NCI-H82 treated with DMSO at 0.1 percent for 48 hours (cell line): ENCODE measurements at regions not wholly inside any gene's neighbourhood (a gene's known extent, or its start where the extent isn't known, plus 50 kb on each side); places are given as distances from the start of the nearest gene placed in this dataset.
"Not testable (repeated sequence)": the region's sequence is repeated elsewhere in the genome, so short reads cannot be mapped to it uniquely, and the experiment has no call there.

Source experiments
- DNase-seq: peaks from one replicate; lab custom pipeline; 2025; ENCODE audit not compliant: unreplicated experiment; lab: John Stamatoyannopoulos, UW

DNA sequence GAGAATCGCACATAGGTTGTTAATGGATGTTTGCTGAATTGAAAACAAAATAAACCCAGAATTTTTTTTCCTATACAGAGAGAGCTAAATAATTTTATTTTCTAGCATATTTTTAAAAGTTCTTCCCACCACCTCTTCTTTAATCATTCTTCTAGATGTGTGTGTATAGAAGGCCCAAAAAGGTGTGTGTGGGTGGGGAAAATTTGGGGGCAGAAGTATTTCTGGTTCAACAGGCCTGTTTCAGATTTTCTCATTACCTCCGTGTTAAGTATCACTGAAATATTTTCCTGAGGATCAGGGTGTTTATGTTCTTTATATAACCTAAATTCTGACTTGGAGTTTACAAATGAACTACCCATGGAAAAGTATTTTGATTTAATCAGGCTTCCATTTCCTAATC is 144.2 kb upstream of the ZNF804B start:
- DNase-seq = no peak

DNA sequence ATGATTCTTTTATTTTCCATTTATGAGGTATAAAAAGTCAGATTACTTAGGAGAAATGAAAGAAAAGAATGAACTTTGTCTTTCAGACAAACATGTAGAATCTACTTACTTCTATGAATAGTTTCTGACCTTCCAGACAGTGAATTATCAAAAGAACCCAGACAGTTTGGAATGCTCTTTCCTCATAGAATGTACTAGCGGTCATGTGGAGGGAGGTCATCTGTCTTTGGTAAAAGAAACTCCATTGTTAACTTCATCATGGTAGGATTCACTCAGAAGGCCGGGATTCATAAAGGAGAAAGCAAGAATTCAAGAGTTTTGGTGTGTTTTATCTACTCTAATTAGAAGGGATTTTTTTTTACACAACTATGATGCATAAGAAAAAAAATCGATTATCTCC is 144.8 kb upstream of the ZNF804B start:
- no peak for DNase-seq

DNA sequence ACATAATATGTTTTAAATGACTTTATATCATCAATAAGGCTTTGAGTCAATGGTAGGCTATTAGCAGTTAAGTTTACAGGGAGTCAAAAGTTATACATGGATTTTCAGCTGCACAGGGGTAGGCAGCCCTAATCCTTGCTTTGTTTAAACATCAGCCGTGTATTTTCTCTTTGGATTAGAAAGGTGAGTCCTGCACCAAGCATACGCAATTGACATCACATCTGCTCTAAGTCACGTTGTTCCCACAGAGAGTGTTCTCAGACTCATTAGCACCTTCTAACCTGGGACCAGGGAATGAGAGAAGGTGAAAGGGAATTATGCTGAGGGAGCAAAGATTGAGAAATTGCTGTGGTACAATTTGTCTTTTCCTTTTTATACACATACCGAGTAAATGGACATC is 148.6 kb upstream of the ZNF804B start:
- no peak for DNase-seq

DNA sequence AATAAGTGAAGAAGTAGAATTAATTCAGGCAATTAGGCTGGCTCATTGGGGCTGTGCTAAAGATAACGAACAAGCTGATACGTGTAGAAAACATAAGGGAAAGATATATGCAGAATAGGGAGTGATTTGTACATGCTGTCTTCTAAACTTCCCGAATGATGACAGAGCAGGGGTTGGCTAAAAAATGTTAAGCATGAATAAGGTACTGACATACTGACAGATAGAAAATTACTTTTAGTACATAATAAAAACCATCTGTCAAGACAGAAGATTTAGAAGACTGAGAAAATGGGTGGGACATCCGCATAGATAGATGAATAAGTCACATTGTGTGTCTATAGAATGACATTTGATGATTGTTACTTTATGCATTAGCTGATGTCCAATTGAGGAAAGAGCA is 158.8 kb upstream of the ZNF804B start:
- DNase-seq = no peak

DNA sequence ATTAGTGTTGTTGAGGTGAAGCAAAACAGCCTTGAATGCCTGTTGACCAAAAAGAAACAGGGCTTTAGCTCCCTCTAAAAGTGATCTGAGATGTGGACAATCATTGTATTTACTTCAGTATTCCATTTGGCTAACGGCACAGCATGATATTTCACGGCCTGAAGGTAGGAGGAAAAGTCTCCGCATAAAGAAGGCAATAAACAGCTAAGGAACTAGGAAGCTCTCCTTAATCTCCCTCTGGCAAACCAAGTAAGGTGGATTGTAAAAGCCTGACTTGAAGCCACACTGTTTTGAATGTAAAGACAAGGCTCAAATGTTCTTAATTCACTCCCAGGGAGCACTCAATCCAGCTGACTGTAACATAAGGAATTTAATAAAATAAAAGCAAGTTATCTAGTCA is 160.0 kb upstream of the ZNF804B start:
- no peak for DNase-seq

DNA sequence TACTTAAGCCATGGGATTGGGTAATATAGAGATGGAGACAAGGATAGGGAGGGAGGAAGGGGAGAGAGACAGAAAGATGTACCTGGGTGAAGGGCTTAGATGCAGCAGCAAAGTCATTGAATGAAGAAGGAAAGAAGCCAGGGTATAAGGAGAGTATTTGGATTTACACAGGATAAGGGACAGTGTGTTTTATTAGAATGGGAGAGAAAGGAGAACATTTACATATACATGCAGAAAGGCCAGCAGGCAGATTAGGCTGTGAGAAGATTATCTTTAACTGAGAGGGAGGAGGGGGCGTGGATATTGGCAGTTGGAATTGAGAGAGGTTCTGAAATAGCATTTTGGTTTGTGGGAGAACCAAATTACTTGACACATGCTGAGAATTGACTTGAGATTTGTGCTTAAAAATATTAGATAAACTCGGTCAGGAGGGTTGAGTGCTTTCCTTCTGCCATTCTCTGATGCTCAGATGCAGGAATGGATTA is 161.5 kb upstream of the ZNF804B start:
- DNase-seq = peak; percentile 57

DNA sequence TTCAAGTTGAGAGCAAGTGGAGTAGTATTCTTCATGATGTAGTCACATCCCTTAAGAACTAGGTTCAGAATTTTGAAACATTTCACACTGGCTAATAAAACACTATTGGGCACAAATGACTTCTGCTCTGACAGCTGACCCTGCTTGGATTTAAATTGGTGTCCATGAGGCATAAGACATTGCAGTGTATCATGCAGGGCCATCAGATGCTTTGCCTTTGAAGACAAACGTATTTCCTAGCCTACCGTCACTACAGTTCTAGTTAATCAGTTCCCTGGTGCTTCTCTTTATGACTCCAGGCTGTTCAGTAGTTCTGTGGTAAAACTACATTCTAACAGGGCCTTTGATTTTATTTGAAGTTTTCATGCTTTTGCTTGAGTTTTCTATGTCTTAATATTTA is 168.5 kb upstream of the ZNF804B start:
- no peak for DNase-seq

DNA sequence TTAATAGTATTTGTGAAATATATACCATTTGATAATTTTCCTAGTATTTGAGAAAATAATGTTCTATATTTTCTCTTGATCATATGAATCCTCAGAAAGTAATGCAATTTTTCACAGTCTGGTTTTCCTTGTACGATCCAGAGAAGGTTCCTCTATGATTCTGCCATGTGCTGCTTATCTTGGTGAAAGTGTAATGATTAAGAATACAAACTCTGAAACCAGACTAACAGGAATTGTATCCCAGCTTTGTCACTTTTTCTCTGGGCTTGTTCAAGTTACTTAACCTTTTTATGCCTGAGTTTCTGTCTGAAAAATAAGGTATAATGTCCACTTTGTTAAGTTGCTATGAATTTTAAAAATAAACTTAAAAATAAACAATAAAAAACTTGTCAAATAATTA is 169.6 kb upstream of the ZNF804B start:
- DNase-seq = no peak

DNA sequence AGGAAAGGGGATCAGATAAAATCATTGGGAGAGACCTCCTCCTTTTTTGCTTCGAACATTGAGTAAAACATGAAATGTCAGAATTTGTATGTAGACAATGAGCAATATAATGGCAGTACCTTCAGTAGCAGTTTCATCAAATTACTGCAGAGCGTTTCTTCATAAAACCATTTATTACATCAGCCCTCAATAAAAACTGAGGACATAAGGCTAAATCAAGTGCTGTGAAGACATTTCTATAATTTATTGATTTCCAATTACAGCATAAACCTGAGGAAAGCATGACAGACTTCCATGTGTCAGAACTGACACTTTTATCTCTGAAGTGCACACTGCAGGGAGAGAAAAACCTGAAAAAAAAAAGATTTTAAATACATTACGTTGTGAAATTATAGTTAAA is 172.6 kb upstream of the ZNF804B start:
- no peak for DNase-seq

DNA sequence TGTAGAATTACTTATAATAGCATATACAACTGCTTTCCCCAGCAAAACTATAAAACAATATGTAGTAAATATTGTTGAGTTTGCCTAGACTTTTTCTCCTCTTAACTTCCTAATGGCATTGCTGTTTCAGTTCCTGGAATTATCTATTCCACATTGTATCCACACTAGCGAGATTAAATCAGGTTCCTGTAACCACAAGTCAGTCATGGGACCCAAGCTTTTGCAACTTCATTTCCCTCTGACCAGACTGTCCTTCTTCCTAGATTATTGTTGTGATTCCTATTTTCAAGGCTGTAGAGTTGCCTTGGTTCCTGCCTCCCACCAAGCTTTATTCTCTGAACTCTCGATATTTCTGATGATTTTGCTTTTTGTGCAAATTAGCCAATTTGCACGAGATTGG is 173.3 kb upstream of the ZNF804B start:
- no peak for DNase-seq

DNA sequence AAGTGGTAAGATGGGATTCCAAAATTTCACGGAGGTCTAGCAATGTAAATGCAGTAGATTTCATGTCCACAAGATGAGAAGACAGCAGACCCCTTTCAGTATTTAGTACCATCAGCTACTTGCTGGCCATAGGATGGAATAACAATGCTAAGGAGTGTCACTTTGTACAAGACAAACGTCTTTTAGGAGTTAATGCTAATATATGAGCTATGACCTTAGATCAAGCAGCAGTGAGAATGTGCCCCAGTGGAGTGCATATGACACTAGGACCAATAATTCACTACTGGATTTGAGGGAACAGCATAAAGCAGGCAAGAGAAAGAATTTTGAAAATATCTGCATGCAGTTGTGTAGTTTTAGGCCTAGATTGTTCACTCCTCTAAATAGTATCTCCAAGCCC is 182.8 kb upstream of the ZNF804B start:
- DNase-seq = no peak

DNA sequence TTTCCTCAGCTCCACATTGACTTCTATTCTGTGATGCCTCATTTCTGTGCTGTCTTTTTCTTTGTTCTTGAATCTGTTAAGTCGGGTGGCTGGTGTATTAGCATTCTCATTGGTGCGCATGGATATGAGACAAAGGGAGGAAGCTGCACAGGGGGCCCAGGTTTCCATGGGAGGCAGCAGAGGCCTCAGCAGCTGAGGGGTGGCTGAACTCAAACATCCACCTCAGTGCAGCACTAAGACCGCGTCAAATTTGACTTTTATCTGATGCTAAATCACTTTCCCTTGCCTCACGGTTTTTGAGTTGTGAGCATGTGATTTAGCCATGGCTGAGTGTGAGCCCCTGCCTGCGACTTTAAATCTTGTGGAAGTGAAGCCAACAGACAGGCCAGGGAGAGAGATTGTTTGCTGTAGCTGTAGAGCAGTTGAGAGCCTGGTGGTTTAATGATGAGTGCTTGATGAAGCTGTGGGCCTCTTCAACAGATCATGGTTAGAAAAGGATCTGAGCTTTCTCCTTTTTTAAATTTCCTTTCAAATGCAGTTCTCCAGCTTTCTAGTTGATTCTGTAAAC is 193.3 kb upstream of the ZNF804B start:
- DNase-seq = peak; percentile 23

DNA sequence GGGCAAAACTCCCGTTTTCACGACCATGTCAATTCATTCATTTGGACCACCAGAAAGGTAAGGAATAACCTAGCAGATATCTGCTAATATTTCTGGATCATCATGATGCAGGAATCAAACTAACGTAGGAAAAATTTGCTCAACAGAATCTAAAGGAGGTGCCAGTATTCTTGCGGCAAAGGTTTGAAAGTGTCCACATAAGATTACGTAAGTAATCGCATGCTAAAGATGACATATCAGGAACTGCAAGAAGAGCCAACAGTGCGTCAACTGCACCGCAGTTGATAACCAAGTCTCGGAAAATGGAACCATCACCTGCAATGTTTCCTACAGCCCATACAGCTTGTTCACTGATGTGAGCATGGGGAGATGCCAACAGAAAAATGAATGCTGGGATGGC is 194.1 kb upstream of the ZNF804B start:
- no peak for DNase-seq

DNA sequence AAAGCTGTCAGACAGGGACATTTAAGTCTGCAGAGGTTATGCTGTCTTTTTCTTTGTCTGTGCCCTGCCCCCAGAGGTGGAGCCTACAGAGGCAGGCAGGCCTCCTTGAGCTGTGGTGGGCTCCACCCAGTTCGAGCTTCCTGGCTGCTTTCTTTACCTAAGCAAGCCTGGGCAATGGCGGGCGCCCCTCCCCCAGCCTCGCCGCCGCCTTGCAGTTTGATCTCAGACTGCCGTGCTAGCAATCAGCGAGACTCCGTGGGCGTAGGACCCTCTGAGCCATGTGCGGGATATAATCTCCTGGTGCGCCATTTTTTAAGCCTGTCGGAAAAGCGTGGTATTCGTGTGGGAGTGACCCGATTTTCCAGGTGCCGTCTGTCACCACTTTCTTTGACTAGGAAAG is 203.1 kb upstream of the ZNF804B start:
- DNase-seq = not testable (repeated sequence)

DNA sequence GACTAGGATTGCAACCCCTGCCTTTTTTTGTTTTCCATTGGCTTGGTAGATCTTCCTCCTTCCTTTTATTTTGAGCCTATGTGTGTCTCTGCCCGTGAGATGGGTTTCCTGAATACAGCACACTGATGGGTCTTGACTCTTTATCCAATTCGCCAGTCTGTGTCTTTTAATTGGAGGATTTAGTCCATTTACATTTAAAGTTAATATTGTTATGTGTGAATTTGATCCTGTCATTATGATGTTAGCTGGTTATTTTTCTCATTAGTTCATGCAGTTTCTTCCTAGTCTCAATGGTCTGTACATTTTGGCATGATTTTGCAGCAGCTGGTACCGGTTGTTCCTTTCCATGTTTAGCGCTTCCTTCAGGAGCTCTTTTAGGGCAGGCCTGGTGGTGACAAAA is 204.7 kb upstream of the ZNF804B start:
- DNase-seq = not testable (repeated sequence)

DNA sequence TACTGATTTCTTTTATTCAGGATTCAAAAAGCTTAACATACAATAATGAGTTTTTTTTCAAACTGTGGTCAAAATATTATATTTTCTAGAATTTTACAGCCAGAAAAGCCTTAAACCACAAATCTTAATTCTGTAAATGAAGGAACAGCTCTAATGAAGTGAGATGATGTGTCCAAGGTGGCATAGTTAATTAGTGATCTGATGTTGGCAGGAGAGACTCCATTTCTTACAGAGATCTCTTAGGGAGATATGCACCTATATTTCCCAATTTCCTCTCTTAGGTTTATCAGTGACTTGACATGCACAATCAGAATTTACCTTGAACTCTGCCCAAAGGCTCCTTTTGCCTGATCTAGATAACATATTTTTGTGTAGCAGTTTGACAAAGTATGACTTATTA is 211.1 kb upstream of the ZNF804B start:
- no peak for DNase-seq

DNA sequence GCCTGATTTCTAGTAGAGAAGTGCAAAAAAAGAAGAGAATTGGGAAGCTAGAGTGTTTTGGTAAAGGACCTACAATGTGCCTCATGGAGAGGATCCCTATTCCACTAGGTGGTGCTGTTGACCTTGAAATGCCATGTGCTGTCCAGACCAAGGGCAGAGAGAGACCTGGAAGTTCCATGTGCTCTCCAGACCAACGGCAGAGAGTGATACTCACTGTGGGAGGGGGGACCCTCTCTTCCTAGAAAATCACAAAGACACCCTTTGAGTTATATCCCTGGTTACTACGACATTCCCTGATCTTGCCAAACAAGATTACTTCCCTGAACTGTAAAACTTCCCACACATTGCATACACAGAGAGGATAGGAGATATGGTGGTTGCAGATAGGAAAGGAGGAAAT is 212.7 kb upstream of the ZNF804B start:
- DNase-seq = peak; percentile 41

DNA sequence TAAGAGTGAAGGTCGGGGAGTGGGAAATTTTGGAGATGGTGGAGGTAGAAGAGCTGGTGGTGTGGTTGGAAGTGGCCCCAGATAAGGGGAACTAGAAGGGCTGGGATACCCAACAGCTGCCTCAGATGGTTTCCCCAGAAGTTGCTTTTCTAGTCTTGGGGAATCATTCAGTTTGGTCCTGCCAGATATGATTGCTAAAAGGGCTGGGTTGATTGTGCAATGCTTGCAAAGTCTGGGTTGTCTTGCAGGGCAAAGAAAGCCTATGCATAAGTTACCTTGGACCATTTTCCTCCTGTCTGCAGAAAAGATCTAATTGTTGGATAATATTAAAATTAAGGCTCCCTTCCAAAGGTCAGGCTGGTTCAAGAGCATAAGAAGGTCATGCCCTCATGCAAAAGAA is 213.8 kb upstream of the ZNF804B start:
- DNase-seq = no peak

DNA sequence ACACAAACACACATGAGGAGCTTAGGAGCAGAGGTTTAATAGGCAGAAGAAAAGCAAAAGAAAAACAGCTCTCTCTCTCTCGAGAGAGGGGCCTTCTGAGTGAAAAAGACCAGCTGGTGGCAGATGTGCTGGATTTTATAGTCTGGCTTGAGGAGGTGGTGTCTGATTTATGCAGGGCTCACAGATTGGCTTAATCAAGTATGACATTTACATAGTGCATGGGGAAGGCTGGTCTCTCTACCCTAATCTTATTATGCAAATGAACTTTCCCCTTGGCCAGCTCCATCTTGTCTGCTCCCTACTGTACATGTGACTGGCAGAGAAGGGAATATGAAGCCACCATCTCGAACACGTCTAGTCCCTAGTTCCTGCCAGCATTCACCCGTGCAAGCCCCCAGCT is 219.5 kb upstream of the ZNF804B start:
- DNase-seq = peak; percentile 76

DNA sequence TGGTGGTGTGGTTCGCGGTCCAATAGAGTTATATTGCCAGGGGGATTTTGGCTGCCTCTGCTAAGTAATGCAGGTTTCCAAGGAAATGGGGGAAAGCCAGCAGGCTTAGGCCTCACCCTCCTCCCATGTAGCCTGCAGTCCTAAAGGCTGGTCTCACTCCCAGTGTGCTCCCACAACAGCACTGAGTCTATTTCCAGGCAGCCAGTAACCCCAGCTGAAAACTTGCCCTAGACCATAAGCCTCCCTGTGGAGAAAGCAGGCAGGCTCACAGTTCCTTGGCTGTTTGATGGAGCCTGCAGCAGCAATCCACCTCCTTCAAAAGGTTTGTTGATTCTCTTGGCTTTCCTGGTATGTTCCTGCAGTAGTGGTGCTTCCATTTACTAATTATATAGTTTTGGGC is 220.0 kb upstream of the ZNF804B start:
- no peak for DNase-seq

DNA sequence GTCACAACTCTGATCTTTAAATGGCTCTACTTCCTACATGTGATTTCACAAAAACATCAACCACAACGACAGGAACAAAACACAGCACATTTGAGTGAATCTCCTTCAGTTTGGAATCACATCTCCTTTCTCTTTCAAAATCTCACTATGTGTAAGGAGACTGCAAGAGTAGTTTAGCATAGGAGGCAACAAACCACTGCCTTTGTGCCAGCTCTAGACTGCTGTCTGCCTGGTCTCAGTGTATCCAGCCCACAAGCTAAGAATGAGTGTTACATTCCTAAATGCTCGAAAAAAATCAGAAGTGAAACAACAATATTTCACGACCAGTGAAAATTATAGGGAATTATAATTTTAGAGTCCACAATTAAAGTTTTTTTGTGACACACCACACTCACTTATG is 217.0 kb upstream of the STEAP4 start:
- DNase-seq = no peak

DNA sequence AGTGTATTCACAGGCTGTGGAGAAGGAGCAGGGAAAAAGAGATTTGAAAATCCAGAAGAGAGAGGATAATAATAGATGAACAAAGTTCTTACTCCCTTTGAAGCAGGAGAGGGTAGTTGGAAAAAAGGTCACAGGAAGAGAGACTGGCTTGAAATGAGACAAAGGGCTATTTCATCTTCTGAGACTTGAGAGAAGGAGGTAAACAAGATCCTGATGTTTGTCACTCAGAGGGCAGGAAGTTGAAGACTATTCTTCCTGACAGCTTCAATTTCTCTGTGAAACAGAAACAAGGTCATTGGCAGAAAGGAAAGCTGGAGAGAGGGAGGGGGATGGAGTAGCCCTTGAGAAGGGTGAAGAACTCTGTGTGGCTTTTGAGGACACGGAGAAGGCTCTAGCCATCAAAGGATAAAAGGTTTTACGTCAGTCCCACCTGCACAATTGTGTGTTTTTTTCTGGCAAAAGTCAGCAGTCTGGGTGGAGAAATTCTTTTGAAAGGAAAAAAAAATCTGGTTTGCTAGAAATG is 216.1 kb upstream of the STEAP4 start:
- no peak for DNase-seq

DNA sequence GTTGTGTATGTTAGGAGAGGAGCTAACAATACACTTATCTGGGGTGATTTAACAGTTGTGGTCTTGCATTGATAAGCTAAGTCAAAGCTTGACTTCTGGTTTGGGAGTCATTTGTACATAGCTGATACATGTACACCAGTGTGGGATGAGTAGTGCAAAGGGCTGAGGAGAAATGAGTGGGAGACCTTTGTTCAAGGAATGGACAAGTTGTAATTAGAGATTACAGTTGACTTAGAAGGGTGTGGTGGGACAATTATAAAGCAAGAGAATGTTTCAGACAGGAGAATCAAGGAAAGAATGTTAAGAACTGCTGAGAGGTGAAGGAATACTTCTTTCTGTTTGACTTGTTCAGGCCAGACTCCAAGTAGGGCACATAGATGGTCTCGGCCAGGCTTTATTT is 209.7 kb upstream of the STEAP4 start:
- DNase-seq = no peak
